ENCODE measurements at regions not wholly inside any gene's neighbourhood (a gene's known extent, or its start where the extent isn't known, plus 50 kb on each side); places are given as distances from the start of the nearest gene placed in this dataset.

- ATAC-seq (no peak), DNase-seq (ENCODE audit: low spot score) (no peak)
- no peak for TF ChIP-seq RELA (CRISPR knock-in tag; IDR thresholded peaks at IDR 0.05; ENCODE audit: borderline replicate concordance)
- ChIA-PET CTCF (no interaction called here), POLR2A (interaction anchor here (1.5 kb wide), 1 partner anchor 9 kb away, joined by 3 read pairs; no protein-coding TSS in a partner anchor)
- H3K27me3 Mint-ChIP-seq (ENCODE audit: low read depth), result no peaks in the 10 kb centered on the region
- H3K36me3 Mint-ChIP-seq, result 0 out of 2 replicates have a peak, but pooled peaks cover 5% of the 10 kb centered on the region
- H3K4me3 Mint-ChIP-seq, result no peak overlapping the region
- no peak overlapping the region for H3K27ac Mint-ChIP-seq
- no peaks in the 10 kb centered on the region for H3K4me1 Mint-ChIP-seq
- H3K9me3 Mint-ChIP-seq, result peaks cover 11% of the 10 kb centered on the region
Measured at GRCh38 chr3:189529889-189530471, 101.2 kb upstream of the TP63 start.

DNA sequence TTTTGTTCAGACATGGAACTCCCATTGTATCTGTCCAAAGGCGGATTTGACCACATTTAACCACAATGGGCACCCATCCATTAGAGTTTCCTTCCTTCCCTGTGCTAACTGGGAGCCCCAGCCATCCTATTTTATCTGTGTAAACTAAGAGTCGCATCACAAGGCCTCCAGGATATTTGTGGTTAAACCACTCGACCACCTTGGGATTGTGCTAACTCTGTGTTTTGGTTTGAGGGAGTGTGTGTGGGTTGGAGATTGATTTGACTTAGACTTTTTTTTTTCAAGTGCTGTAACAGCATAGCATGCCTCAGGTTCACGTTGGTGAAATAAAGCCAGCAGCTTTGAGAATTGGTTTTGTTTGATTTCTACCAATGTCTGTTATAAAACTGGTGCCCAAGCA lies 100.4 kb upstream of the TP63 start:
- no peak for TF ChIP-seq ZNF232 (CRISPR knock-in tag; IDR thresholded peaks at IDR 0.05)
- TF ChIP-seq ZSCAN18 (CRISPR knock-in tag; IDR thresholded peaks at IDR 0.05), result no peak
- TF ChIP-seq ZNF671 (CRISPR knock-in tag; IDR thresholded peaks at IDR 0.05), result no peak
- TF ChIP-seq, protein P1, sequence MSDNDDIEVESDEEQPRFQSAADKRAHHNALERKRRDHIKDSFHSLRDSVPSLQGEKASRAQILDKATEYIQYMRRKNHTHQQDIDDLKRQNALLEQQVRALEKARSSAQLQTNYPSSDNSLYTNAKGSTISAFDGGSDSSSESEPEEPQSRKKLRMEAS (CRISPR knock-in tag; IDR thresholded peaks at IDR 0.05), result no peak
- no peak for TF ChIP-seq OVOL2 (CRISPR knock-in tag; IDR thresholded peaks at IDR 0.05; ENCODE audit: borderline replicate concordance)
- TF ChIP-seq, protein P2, sequence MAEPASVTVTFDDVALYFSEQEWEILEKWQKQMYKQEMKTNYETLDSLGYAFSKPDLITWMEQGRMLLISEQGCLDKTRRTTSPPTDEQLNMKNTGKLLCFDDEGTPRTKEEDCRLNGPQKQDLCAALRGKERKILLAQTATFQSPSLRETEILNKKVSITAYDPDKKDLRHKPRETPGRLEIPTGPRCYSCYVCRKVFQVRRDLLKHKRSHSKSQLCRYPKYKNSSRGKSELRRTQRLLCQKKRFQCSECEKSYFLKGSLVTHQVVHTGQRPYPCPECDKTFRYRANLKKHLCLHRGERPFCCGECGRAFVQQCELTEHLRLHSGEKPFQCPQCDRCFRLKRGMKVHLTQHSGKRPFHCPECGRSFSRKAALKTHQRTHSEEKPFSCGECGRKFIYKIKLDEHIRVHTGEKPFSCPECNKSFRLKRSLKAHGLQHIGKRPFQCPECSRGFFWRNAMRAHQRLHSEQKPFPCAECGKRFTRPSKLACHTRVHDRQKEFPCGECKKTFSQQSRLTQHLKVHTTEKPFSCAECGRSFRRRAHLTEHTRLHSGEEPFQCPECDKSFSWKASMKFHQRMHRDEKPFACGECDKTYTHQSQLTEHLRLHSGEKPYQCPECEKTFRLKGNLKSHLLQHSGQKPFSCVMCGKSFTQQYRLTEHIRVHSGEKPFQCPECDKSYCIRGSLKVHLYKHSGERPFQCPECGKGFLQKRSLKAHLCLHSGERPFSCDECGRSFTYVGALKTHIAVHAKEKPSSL (CRISPR knock-in tag; conservative IDR thresholded peaks at IDR 0.05), result no peak
- no peak for TF ChIP-seq GTF2I (CRISPR knock-in tag; conservative IDR thresholded peaks at IDR 0.05)
- TF ChIP-seq, protein P3, sequence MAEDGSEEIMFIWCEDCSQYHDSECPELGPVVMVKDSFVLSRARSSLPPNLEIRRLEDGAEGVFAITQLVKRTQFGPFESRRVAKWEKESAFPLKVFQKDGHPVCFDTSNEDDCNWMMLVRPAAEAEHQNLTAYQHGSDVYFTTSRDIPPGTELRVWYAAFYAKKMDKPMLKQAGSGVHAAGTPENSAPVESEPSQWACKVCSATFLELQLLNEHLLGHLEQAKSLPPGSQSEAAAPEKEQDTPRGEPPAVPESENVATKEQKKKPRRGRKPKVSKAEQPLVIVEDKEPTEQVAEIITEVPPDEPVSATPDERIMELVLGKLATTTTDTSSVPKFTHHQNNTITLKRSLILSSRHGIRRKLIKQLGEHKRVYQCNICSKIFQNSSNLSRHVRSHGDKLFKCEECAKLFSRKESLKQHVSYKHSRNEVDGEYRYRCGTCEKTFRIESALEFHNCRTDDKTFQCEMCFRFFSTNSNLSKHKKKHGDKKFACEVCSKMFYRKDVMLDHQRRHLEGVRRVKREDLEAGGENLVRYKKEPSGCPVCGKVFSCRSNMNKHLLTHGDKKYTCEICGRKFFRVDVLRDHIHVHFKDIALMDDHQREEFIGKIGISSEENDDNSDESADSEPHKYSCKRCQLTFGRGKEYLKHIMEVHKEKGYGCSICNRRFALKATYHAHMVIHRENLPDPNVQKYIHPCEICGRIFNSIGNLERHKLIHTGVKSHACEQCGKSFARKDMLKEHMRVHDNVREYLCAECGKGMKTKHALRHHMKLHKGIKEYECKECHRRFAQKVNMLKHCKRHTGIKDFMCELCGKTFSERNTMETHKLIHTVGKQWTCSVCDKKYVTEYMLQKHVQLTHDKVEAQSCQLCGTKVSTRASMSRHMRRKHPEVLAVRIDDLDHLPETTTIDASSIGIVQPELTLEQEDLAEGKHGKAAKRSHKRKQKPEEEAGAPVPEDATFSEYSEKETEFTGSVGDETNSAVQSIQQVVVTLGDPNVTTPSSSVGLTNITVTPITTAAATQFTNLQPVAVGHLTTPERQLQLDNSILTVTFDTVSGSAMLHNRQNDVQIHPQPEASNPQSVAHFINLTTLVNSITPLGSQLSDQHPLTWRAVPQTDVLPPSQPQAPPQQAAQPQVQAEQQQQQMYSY (CRISPR knock-in tag; IDR thresholded peaks at IDR 0.05), result no peak
- no peaks in the 10 kb centered on the region for H3K4me1 Mint-ChIP-seq
- H3K36me3 Mint-ChIP-seq, result 0 out of 2 replicates have a peak, but pooled peaks cover 2% of the 10 kb centered on the region
- DNase-seq (ENCODE audit: low spot score) (no peak), ATAC-seq (no peak)
- H3K4me3 Mint-ChIP-seq, result no peak overlapping the region
- POLR2A ChIA-PET, result interaction anchor here (1.5 kb wide), 1 partner anchor 8 kb away, joined by 3 read pairs; no protein-coding TSS in a partner anchor
- H3K27ac Mint-ChIP-seq, result no peak overlapping the region
- CTCF ChIA-PET, result no interaction called here
- peaks cover 8% of the 10 kb centered on the region for H3K9me3 Mint-ChIP-seq
- H3K27me3 Mint-ChIP-seq (ENCODE audit: low read depth), result no peaks in the 10 kb centered on the region

GRCh38 chr3:189531271-189531670 lies 99.9 kb upstream of the TP63 start:
- H3K4me3 Mint-ChIP-seq, result no peak overlapping the region
- H3K36me3 Mint-ChIP-seq, result no peaks in the 10 kb centered on the region
- H3K27me3 Mint-ChIP-seq (ENCODE audit: low read depth), result no peaks in the 10 kb centered on the region
- peaks cover 3% of the 10 kb centered on the region for H3K9me3 Mint-ChIP-seq
- H3K27ac Mint-ChIP-seq, result no peak overlapping the region
- no peaks in the 10 kb centered on the region for H3K4me1 Mint-ChIP-seq
- ChIA-PET CTCF (no interaction called here), POLR2A (interaction anchor here (1.5 kb wide), 1 partner anchor 8 kb away, joined by 3 read pairs; no protein-coding TSS in a partner anchor)
- DNase-seq (ENCODE audit: low spot score) (no peak), ATAC-seq (no peak)
- TF ChIP-seq CREM (CRISPR knock-in tag; IDR thresholded peaks at IDR 0.05) (no peak), ARID4B (CRISPR knock-in tag; IDR thresholded peaks at IDR 0.05; ENCODE audit: borderline replicate concordance) (no peak), NR2C2 (CRISPR knock-in tag; IDR thresholded peaks at IDR 0.05) (no peak), SMAD4 (CRISPR knock-in tag; IDR thresholded peaks at IDR 0.05) (no peak), GABPB1 (CRISPR knock-in tag; IDR thresholded peaks at IDR 0.05) (no peak)
- TF ChIP-seq, protein P4, sequence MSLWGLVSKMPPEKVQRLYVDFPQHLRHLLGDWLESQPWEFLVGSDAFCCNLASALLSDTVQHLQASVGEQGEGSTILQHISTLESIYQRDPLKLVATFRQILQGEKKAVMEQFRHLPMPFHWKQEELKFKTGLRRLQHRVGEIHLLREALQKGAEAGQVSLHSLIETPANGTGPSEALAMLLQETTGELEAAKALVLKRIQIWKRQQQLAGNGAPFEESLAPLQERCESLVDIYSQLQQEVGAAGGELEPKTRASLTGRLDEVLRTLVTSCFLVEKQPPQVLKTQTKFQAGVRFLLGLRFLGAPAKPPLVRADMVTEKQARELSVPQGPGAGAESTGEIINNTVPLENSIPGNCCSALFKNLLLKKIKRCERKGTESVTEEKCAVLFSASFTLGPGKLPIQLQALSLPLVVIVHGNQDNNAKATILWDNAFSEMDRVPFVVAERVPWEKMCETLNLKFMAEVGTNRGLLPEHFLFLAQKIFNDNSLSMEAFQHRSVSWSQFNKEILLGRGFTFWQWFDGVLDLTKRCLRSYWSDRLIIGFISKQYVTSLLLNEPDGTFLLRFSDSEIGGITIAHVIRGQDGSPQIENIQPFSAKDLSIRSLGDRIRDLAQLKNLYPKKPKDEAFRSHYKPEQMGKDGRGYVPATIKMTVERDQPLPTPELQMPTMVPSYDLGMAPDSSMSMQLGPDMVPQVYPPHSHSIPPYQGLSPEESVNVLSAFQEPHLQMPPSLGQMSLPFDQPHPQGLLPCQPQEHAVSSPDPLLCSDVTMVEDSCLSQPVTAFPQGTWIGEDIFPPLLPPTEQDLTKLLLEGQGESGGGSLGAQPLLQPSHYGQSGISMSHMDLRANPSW (CRISPR knock-in tag; conservative IDR thresholded peaks at IDR 0.05; ENCODE audit: low read depth), result no peak

Measured in WTC11 (cell line).